IMR-90 (cell line): ENCODE measurements at regions not wholly inside any gene's neighbourhood (a gene's known extent, or its start where the extent isn't known, plus 50 kb on each side); places are given as distances from the start of the nearest gene placed in this dataset.

Experiments
- ATAC-seq: fragments of 200-7000 bp; cut with Tn5 transposase; 2 replicates; pipeline ENCODE4 v1.9.1; 2020; ENCODE audit warnings: low read depth, mild to moderate bottlenecking, moderate library complexity
- BruUV-seq: library from RNA; stranded (reverse); fragments of 400-500 nt; replicated peaks from 2 replicates; lab custom pipeline; 2021; lab: Mats Ljungman, UMichigan
- CTCF ChIA-PET: fragments of 300-600 bp; formaldehyde crosslinking; extraction: SDS; loops from one replicate; lab custom pipeline; 2021; ENCODE audit warnings: antibody characterized with exemption; lab: Yijun Ruan, JAX
- POLR2A ChIA-PET: fragments of 300-600 bp; sonication (Branson Sonifier 250); formaldehyde crosslinking; loops from one replicate; lab custom pipeline; 2022; ENCODE audit warnings: antibody characterized with exemption; ENCODE audit not compliant: unreplicated experiment; lab: Charles Lee
- DNase-seq: peaks from one replicate; pipeline ENCODE4 v3.0.0; 2013
- H2AFZ ChIP-seq: replicated peaks from 2 replicates; pipeline ENCODE3; 2013; ENCODE audit warnings: low read length, mild to moderate bottlenecking; ENCODE audit not compliant: poor library complexity
- H2AK5ac ChIP-seq: 2 replicates; pipeline ENCODE4 v1.6.1; 2013; ENCODE audit warnings: low read depth, low read length, inconsistent platforms
- H2AK9ac ChIP-seq: replicated peaks from 2 replicates; pipeline ENCODE3; 2013; ENCODE audit warnings: mild to moderate bottlenecking, low read depth, low read length, moderate library complexity; ENCODE audit not compliant: poor library complexity
- H2BK120ac ChIP-seq: 2 replicates; pipeline ENCODE4 v1.6.1; 2013; ENCODE audit warnings: low read depth, low read length, inconsistent platforms
- H2BK15ac ChIP-seq: 3 replicates; pipeline ENCODE4 v1.6.1; 2013; ENCODE audit warnings: low read depth, low read length, inconsistent platforms
- H2BK20ac ChIP-seq: 2 replicates; pipeline ENCODE4 v1.6.1; 2013; ENCODE audit warnings: low read depth, mild to moderate bottlenecking, inconsistent platforms, low read length, moderate library complexity
- H2BK5ac ChIP-seq: 2 replicates; pipeline ENCODE4 v1.6.1; 2013; ENCODE audit warnings: mild to moderate bottlenecking, low read depth, low read length, inconsistent platforms; ENCODE audit not compliant: poor library complexity, severe bottlenecking
- H3K14ac ChIP-seq: replicated peaks from 2 replicates; pipeline ENCODE4 v1.6.1; 2013; ENCODE audit warnings: low read depth, low read length, inconsistent platforms
- H3K18ac ChIP-seq: 2 replicates; pipeline ENCODE4 v1.6.1; 2013; ENCODE audit warnings: low read depth, low read length, control low read depth
- H3K23ac ChIP-seq: 2 replicates; pipeline ENCODE4 v1.6.1; 2013; ENCODE audit warnings: low read depth, low read length, inconsistent platforms
- H3K27ac ChIP-seq: 2 replicates; pipeline ENCODE4 v1.5.1; 2013; ENCODE audit warnings: mild to moderate bottlenecking, control low read depth, low read length; ENCODE audit not compliant: insufficient read depth
- H3K27me3 ChIP-seq: 2 replicates; pipeline ENCODE4 v1.6.1; 2013; ENCODE audit warnings: low read length; ENCODE audit not compliant: control insufficient read depth, insufficient read depth
- H3K36me3 ChIP-seq: 2 replicates; pipeline ENCODE4 v1.6.1; 2013; ENCODE audit warnings: low read length, mixed read lengths; ENCODE audit not compliant: control insufficient read depth, insufficient read depth
- H3K4ac ChIP-seq: 2 replicates; pipeline ENCODE4 v1.6.1; 2013; ENCODE audit warnings: low read depth, low read length, inconsistent platforms
- H3K4me1 ChIP-seq: 2 replicates; pipeline ENCODE4 v1.6.1; 2013; ENCODE audit warnings: low read length, mixed read lengths; ENCODE audit not compliant: control insufficient read depth, insufficient read depth
- H3K4me2 ChIP-seq: 2 replicates; pipeline ENCODE4 v1.6.1; 2013; ENCODE audit warnings: low read depth, mild to moderate bottlenecking, control low read depth, low read length, moderate library complexity
- H3K4me3 ChIP-seq: 2 replicates; pipeline ENCODE4 v1.5.1; 2013; ENCODE audit warnings: low read depth, mild to moderate bottlenecking, control low read depth, low read length, moderate library complexity; ENCODE audit not compliant: insufficient read depth
- H3K56ac ChIP-seq: 2 replicates; pipeline ENCODE4 v1.6.1; 2013; ENCODE audit warnings: low read length, inconsistent platforms; ENCODE audit not compliant: insufficient read depth; ENCODE audit errors: extremely low read depth
- H3K79me1 ChIP-seq, 2 experiments: 2 replicates each; pipeline ENCODE4 v1.6.1; 2013; ENCODE audit warnings: low read length in 2 of 2, inconsistent platforms in 1 of 2, low read depth in 1 of 2
- H3K9ac ChIP-seq: 2 replicates; pipeline ENCODE4 v1.6.1; 2013; ENCODE audit warnings: low read depth, low read length, control low read depth
- H3K9me1 ChIP-seq: 2 replicates; pipeline ENCODE4 v1.6.1; 2013; ENCODE audit warnings: low read length, inconsistent platforms; ENCODE audit not compliant: insufficient read depth
- H3K9me3 ChIP-seq: 2 replicates; pipeline ENCODE4 v1.6.1; 2013; ENCODE audit warnings: low read length; ENCODE audit not compliant: control insufficient read depth, insufficient read depth
- H4K20me1 ChIP-seq: 2 replicates; pipeline ENCODE4 v1.6.1; 2013; ENCODE audit warnings: low read length, inconsistent platforms; ENCODE audit not compliant: insufficient read depth
- H4K5ac ChIP-seq: 2 replicates; pipeline ENCODE4 v1.6.1; 2013; ENCODE audit warnings: mild to moderate bottlenecking, low read depth, low read length, control low read depth
- H4K8ac ChIP-seq, 2 experiments: 2 replicates each; pipeline ENCODE4 v1.6.1; 2013; ENCODE audit warnings: low read depth in 2 of 2, low read length in 2 of 2, control low read depth in 1 of 2, inconsistent platforms in 1 of 2
- H4K91ac ChIP-seq: 2 replicates; pipeline ENCODE4 v1.6.1; 2013; ENCODE audit warnings: low read depth, low read length, inconsistent platforms; ENCODE audit not compliant: insufficient read depth
- BHLHE40 ChIP-seq: fragments of 150-350 bp; IDR thresholded peaks from 2 replicates; pipeline ENCODE4 v1.6.1; 2016; ENCODE audit warnings: mild to moderate bottlenecking, low read depth, low read length
- CHD1 ChIP-seq: IDR thresholded peaks from 2 replicates; pipeline ENCODE4 v1.6.1; 2012; ENCODE audit warnings: low read depth, low read length, improper control_type of control experiment
- ELK1 ChIP-seq: fragments of 150-350 bp; IDR thresholded peaks from 2 replicates; pipeline ENCODE4 v1.6.1; 2016; ENCODE audit warnings: low read depth, mild to moderate bottlenecking, low read length, moderate library complexity, borderline replicate concordance
- FOS ChIP-seq: fragments of 150-350 bp; IDR thresholded peaks from 2 replicates; pipeline ENCODE4 v1.6.1; 2016; ENCODE audit warnings: low read depth, low read length
- MAFK ChIP-seq: IDR thresholded peaks from 2 replicates; pipeline ENCODE4 v1.6.1; 2012; ENCODE audit warnings: low read depth, low read length, improper control_type of control experiment
- MAZ ChIP-seq: IDR thresholded peaks from 2 replicates; pipeline ENCODE4 v1.6.1; 2012; ENCODE audit warnings: low read depth, mild to moderate bottlenecking, low read length, improper control_type of control experiment, moderate library complexity, borderline replicate concordance
- MXI1 ChIP-seq: IDR thresholded peaks from 2 replicates; pipeline ENCODE4 v1.6.1; 2012; ENCODE audit warnings: low read depth, mild to moderate bottlenecking, low read length, moderate library complexity, borderline replicate concordance
- RAD21 ChIP-seq: IDR thresholded peaks from 2 replicates; pipeline ENCODE4 v1.6.1; 2012; ENCODE audit warnings: low read length, improper control_type of control experiment
- RFX5 ChIP-seq: IDR thresholded peaks from 2 replicates; pipeline ENCODE4 v1.8.0; 2012; ENCODE audit warnings: low read depth, mild to moderate bottlenecking, low read length, moderate library complexity
- SMC3 ChIP-seq: fragments of 150-350 bp; IDR thresholded peaks from 2 replicates; pipeline ENCODE4 v1.6.1; 2016; ENCODE audit warnings: low read depth, mild to moderate bottlenecking, antibody characterized with exemption, low read length, moderate library complexity
- USF2 ChIP-seq: fragments of 150-350 bp; IDR thresholded peaks from 2 replicates; pipeline ENCODE4 v1.6.1; 2017; ENCODE audit warnings: mild to moderate bottlenecking, antibody characterized with exemption, low read length, low read depth
- WGBS, 2 experiments: methylation state at CpG; one replicate each; pipeline versions ENCODE4 v1.1.5 to v1.1.7; 2013; ENCODE audit warnings: missing lambda C conversion rate in 2 of 2; ENCODE audit not compliant: insufficient read length in 1 of 2; ENCODE audit errors: extremely low coverage in 2 of 2; 5-methylcytosine and 5-hydroxymethylcytosine counted together
- dilution Hi-C: fragments of 300-500 bp; cut with HindIII; formaldehyde crosslinking; loops from one replicate; pipeline ENCODE4 v1.14.3; 2018; ENCODE audit warnings: low sequenced_read_pairs; ENCODE audit not compliant: unreplicated experiment
- in situ Hi-C: fragments of 300-500 bp; cut with MboI; formaldehyde crosslinking; loops from 3 replicates; pipeline ENCODE4 v1.14.3; 2019; ENCODE audit warnings: low sequenced_read_pairs, inconsistent platforms, mixed read lengths
- intact Hi-C: fragments of 100-400 bp; cut with micrococcal nuclease; formaldehyde crosslinking; loops from 2 replicates; pipeline ENCODE4 v1.10.0; 2022

GRCh38 chr15:39320886-39321285 is 260.0 kb upstream of the THBS1 start:
- dilution Hi-C loops, result no loop called here
- H2BK15ac ChIP-seq, result no peak overlapping the region; the same call in 2 of the 3 replicates
- H3K4ac ChIP-seq, result peak overlapping the region; percentile 42; the same call in 1 of the 2 replicates
- intact Hi-C loops, result no loop called here
- 0 out of 2 replicates have a peak overlapping the region, but pooled peaks have one; percentile 27 for H4K5ac ChIP-seq
- no peak overlapping the region for H3K14ac ChIP-seq
- ChIA-PET POLR2A (no interaction called here), CTCF (no interaction called here)
- H2AK5ac ChIP-seq, result no peak overlapping the region
- no TSS peak for BruUV-seq
- peaks cover 10% of the 10 kb centered on the region for H3K9me3 ChIP-seq
- in situ Hi-C loops, result loop anchor here (25.0 kb wide), 1 partner anchor 609 kb away; no protein-coding TSS in a partner anchor
- no peaks in the 10 kb centered on the region for H3K36me3 ChIP-seq
- DNase-seq (peak; percentile 38), ATAC-seq (no peak)
- H3K9me1 ChIP-seq, result peaks cover 3% of the 10 kb centered on the region
- TF ChIP-seq BHLHE40 (no peak), MAFK (no peak), USF2 (no peak), ELK1 (no peak), RAD21 (no peak), SMC3 (no peak), MXI1 (no peak), RFX5 (no peak), CHD1 (no peak), FOS (no peak), MAZ (no peak)
- no peaks in the 10 kb centered on the region for H3K79me1 ChIP-seq
- no peak overlapping the region for H3K18ac ChIP-seq
- peak overlapping the region; percentile 68; the same call in 1 of the 2 replicates for H2BK120ac ChIP-seq
- no peak overlapping the region for H4K8ac ChIP-seq
- no peak overlapping the region for H3K23ac ChIP-seq
- H3K27me3 ChIP-seq, result no peaks in the 10 kb centered on the region
- no peak overlapping the region for H3K4me2 ChIP-seq
- no CpG with 5 or more reads among the region's 1 CpG for WGBS, 2 experiments
- peaks cover 15% of the 10 kb centered on the region for H3K4me1 ChIP-seq
- H2AFZ ChIP-seq, result no peak overlapping the region
- no peaks in the 10 kb centered on the region for H4K20me1 ChIP-seq
- H3K4me3 ChIP-seq, result no peak overlapping the region
- H2AK9ac ChIP-seq, result no peak overlapping the region
- 0 out of 2 replicates have a peak overlapping the region, but pooled peaks have one; percentile 14 for H2BK20ac ChIP-seq
- H4K91ac ChIP-seq, result no peak overlapping the region
- no peak overlapping the region for H3K27ac ChIP-seq
- H3K56ac ChIP-seq, result no peak overlapping the region
- no peak overlapping the region for H3K9ac ChIP-seq
- H2BK5ac ChIP-seq, result peak overlapping the region; percentile 42
